ENCODE measurements at regions not wholly inside any gene's neighbourhood (a gene's known extent, or its start where the extent isn't known, plus 50 kb on each side); places are given as distances from the start of the nearest gene placed in this dataset.
"Not testable (repeated sequence)": the region's sequence is repeated elsewhere in the genome, so short reads cannot be mapped to it uniquely, and the experiment has no call there.

DNA sequence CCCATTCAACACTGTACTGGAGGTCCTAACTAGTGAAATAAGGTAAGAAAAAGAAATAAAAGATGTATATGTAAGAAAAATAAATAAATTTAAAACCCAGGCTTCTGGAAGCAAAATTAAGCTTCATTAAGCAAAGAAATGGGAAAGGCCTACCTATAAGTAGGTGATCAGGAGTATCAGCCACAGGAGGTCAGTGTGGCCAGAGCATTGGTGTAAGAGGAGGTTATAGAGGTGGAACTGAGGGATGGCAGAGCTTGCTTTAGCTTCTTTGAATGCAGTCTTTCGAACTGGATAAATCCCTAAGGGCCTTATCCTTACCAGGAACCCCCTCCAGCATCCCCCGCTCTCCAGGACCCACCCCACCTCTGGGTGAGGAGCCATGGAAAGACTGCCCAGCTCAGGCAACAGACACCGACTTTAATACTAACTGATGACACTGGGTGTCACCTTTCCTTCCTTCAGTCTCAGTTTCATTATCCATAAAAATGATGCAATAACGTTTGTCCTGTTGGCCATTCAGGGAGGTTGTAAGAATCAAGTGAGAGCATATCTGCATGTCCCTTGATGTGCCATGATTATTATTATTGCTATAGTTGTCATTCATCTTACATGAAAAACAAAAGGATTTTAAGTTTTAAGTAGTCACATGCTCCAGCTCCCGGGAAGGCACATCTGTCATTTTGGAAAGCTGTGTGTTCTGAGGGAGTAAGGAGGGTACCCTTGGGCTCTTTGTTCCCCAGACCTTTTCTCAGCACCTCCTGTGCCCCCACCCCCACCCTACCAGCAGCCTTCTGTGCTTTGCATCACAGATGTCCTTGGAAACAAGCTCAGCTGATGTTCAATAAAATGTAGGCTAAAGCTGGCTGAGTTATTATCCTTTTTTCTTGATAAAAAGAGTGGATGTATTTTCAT lies 50.8 kb upstream of the CTNNA1 start:
- DNase-seq, result no peak

DNA sequence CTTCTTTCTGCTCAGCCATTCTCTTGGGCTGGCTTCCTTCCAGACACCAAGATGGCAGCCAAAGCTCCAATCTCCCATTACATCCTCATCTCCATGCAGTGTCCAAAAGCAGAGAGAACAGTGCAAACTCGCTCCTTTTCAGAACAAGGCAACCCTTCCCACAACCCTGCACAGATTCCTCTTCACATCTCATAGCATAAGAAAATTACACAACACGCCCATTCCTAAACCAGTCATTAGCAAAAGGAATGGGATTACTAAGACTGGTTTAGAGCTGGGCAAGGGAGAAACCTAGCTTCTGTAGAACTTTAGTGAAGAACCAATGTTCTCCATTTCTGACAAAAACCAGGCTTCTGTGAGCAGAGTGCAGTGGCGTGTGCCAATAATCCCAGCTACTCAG lies 51.5 kb upstream of the CTNNA1 start:
- DNase-seq, result no peak

GRCh38 chr5:138700581-138701362 lies 52.5 kb upstream of the CTNNA1 start:
- DNase-seq, result no peak

- DNase-seq, result no peak
Observed at GRCh38 chr5:138699482-138699881, 53.7 kb upstream of the CTNNA1 start.

- DNase-seq, result no peak
Observed at GRCh38 chr5:138698713-138699112, 54.5 kb upstream of the CTNNA1 start.

- no peak for DNase-seq
Observed at GRCh38 chr5:138697720-138698360, 55.4 kb upstream of the CTNNA1 start.

DNA sequence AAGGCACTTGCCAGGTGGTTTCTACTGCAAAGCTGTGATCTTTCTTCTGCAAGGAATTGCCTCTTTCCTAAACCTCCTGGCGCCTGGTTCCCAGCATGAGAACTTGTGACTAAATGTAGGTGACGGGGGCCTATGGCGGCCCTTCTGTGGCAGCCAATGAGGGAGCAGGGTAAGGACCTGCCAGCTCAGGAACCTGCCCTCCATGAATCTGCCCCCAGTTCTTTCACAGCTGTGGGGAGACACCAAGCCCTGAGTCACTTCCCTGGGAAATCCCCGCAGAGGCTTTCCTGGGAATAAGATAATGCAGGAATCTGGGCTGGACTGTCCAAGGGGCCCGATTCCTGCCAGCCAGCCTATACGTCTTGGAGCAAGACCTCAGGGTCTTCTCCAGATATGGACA lies 56.7 kb upstream of the CTNNA1 start:
- DNase-seq, result no peak

- DNase-seq, result no peak
Observed at GRCh38 chr5:138695781-138696180, 57.4 kb upstream of the CTNNA1 start.

- no peak for DNase-seq
Observed at GRCh38 chr5:138694146-138694545, 59.1 kb upstream of the CTNNA1 start.

DNA sequence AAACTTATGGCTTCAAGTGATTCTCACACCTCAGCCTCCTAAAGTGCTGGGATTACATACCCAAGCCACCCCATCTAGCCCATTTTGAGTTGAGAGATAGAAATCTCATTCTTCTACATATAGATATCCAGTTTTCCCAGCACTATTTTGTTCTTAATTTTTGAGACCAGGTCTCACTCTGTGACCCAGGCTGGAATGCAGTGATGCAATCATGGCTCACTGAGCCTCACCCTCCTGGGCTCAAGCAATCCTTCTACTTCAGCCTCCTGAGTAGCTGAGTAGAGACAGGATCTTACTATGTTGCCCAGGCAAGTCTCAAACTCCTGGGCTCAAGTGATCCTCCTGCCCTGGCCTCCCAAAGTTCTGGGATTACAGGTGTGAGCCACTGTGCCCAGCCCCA lies 60.9 kb upstream of the CTNNA1 start:
- DNase-seq, result no peak

DNA sequence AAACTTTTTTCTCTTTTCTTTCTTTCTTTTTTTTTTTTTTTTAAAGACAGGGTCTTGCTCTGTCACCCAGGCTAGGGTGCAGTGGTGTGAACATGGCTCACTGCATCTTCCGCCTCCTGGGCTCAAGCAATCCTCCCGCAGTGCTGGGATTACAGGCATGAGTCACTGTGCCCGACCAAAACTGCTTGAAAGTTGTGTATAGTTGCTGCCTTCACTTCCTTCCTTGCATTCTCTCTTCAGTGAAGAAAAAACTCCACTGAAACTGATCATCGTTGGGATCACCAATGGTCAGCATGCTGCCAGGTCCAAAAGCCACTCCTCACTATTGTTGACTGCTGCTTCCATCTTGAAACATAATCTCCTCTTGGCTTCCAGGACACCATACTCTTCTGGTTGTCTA lies 66.6 kb upstream of the CTNNA1 start:
- DNase-seq, result no peak

DNA sequence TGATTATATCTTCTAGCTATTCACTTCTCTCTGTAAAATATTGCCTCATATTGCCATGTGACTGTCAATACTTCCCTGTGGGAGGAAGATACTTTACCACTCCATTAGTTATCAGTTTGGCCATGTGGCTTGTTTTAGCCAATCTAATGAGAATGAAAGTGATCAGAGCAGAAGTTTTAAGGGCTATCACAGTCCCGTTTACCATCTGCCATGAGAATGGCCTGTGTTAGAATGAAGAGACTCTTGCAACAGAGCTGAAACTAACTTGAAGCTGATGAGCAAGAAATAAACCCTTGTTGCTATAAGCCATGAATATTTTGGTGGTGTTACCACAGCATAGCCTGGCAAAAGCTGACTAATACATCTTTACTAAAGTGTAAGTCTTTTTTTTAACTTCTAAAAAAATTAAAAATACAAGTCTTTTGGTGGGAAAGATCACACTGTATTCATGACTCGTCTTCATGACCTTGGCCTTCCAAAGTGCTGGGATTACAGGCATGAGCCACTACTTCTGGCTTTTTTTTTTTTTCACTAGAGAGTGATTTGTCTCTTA lies 68.0 kb upstream of the CTNNA1 start:
- no peak for DNase-seq

- DNase-seq, result not testable (repeated sequence)
Observed at GRCh38 chr5:138682462-138682861, 70.8 kb upstream of the CTNNA1 start.

GRCh38 chr5:138678826-138679225 lies 74.4 kb upstream of the CTNNA1 start:
- not testable (repeated sequence) for DNase-seq

DNA sequence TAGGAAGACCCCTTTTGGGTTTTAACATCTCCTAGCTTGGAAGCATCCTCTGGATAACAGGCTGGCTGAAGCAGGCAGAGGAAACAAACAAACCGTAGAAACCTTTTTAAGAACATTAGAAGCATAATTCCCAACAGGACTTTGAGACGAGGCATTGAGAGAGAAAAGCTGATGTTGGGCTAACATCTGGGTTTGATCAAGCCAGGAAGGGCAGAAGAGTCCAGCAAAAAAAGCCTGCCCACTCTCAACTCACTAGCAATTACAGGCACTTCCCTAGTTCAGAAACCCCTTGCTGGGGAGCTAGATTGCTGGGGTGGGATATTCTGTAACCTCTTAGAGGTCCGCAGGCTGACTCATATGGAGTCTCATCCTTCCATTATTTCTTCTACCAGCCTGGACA lies 75.4 kb upstream of the CTNNA1 start:
- no peak for DNase-seq

DNA sequence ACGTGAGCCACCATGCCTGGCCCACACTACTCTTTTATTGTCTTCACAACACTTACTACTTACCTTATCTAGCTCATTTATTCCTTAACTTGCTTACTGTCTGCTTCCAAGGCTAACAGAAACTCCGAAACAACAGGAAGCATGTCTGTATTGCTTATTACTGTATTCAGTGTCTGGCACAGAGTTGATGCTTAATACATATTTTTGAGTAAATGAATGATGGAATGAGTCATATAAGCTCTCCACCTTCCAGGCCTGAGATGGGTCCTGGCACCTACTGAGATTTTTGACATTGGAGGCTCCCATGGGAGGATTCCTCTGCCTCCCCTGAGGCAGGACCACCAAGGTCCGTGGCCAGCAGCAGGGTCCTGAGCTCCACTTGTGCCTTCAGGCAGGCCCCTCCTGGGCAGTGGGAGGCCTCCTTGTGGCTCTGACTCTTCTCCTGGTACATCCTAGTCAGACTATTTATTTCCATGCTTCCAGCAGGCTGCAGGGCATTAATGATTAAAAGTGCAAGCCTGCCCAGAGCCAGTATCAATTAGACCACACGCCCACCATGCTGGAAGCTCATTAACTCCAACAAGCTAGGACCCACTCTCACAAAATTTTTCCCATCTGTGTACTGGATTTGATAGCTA lies 76.5 kb upstream of the CTNNA1 start:
- DNase-seq, result no peak

DNA sequence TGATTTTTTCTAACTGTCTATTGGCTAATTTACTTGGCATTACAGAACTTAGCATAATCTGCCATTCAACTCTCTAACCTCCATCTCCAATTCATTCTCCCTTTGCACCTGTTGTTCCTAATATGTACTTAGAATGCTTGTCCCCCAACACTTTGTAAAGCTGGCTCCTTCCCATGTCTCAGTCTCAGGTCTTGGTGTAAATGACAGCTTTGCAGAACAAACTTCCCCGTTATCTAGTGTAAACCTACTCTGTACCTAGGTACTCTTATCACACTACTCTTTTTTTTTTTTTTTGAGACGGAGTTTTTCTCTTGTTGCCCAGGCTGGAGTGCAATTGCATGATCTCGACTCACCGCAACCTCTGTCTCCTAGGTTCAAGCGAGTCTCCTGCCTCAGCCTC lies 77.2 kb upstream of the CTNNA1 start:
- DNase-seq, result no peak

- no peak for DNase-seq
Observed at GRCh38 chr5:138668451-138669380, 84.5 kb upstream of the CTNNA1 start.

DNA sequence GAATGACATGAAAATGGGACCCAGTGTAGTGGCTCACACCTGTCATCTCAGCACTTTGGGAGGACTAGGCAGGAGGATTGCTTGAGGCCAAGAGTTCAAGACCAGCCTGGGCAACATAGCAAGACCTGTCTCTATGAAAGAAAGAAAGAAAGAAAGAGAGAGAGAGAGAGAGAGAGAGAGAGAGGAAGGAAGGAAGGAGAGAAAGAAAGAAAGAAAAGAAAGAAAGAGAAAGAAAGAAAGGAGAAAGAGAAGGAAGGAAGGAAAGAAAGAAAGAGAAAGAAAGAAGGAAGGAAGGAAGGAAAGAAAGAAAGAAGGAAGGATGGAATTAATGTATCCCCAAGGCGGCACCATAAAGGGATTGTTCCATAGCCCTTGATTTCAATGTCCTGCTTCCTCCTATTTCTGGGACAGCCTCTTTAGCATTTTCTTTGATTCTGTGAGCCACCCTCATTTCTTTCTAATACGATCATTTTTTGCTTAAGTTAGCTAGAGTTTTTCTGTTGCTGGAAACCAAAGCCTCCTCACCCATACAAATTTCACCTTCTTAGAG lies 85.4 kb upstream of the CTNNA1 start:
- not testable (repeated sequence) for DNase-seq

GRCh38 chr5:138666226-138666742 lies 86.9 kb upstream of the CTNNA1 start:
- no peak for DNase-seq

DNA sequence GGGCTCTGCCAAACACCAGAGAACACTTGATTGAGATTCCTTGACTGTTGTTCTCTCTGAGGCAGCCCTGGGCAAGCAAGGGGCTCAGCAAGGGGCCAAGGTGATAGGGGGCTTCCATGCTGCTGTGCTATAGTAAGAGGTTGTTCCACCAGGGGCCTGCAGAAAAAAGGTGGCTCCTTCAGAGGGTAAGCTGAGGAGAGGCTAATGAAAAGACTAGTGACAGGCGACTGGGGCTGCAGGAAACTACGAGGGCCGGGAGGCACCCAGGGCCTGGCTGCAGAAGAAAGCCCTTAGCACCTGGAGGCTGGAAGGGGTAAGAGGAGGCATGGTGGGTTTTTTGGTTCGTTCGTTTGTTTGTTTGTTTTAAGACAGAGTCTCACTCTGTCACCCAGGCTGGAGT lies 88.0 kb upstream of the CTNNA1 start:
- no peak for DNase-seq

Data from GDM1 (cell line).